GM12872 (cell line): ENCODE measurements at regions not wholly inside any gene's neighbourhood (a gene's known extent, or its start where the extent isn't known, plus 50 kb on each side); places are given as distances from the start of the nearest gene placed in this dataset.

Experiments used
- CTCF ChIP-seq: IDR thresholded peaks from 3 replicates; pipeline ENCODE4 v1.5.1; 2011; ENCODE audit warnings: low read depth, mild to moderate bottlenecking, low read length, moderate library complexity; ENCODE audit not compliant: insufficient read depth

- TF ChIP-seq CTCF, result no peak
Observed at GRCh38 chr10:81297292-81297691, 577.7 kb upstream of the NRG3 start.

DNA sequence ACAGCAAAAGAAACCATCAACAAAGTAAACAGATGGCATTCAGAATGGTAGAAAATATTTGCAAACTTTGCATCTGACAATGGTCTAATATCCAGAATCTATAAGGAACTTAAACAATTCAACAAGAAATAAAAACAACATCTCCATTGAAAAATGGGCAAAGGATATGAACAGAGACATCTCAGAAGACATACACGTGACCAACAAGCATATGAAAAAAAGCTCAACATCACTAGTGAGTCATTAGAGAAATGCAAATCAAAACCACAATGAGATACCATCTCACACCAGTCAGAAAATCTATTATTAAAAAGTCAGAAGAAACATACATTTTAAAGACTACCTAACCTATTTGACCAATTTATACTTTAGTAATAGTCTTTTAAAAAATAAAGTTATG, 571.3 kb upstream of the NRG3 start:
- no peak for TF ChIP-seq CTCF

GRCh38 chr10:81306971-81307782, 567.8 kb upstream of the NRG3 start:
- no peak for TF ChIP-seq CTCF

DNA sequence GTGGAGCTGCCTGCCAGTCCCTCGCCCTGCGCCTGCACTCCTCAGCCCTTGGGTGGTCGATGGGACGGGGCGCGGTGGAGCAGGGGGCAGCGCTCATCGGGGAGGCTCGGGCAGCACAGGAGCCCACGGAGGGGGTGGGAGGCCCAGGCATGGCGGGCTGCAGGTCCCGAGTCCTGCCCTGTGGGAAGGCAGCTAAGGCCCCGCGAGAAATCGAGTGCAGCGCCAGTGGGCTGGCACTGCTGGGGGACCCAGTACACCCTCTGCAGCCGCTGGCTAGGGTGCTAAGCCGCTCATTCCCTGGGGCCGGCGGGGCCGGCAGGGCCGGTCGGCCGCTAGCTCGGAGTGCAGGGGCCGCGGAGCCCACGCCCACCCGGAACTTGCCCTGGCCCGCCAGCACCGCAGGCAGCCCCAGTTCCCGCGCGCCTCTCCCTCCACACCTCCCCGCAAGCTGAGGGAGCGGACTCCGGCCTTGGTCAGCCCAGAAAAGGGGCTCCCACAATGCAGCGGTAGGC, 565.9 kb upstream of the NRG3 start:
- TF ChIP-seq CTCF, result no peak

- TF ChIP-seq CTCF, result no peak
Observed at GRCh38 chr10:81314471-81314870, 560.5 kb upstream of the NRG3 start.

GRCh38 chr10:81315026-81315425, 560.0 kb upstream of the NRG3 start:
- TF ChIP-seq CTCF, result no peak

GRCh38 chr10:81348003-81348402, 527.0 kb upstream of the NRG3 start:
- no peak for TF ChIP-seq CTCF
